ENCODE measurements at regions not wholly inside any gene's neighbourhood (a gene's known extent, or its start where the extent isn't known, plus 50 kb on each side); places are given as distances from the start of the nearest gene placed in this dataset.
A peak's percentile ranks its signal among the peaks of the same experiment; 100 is the strongest.

DNA sequence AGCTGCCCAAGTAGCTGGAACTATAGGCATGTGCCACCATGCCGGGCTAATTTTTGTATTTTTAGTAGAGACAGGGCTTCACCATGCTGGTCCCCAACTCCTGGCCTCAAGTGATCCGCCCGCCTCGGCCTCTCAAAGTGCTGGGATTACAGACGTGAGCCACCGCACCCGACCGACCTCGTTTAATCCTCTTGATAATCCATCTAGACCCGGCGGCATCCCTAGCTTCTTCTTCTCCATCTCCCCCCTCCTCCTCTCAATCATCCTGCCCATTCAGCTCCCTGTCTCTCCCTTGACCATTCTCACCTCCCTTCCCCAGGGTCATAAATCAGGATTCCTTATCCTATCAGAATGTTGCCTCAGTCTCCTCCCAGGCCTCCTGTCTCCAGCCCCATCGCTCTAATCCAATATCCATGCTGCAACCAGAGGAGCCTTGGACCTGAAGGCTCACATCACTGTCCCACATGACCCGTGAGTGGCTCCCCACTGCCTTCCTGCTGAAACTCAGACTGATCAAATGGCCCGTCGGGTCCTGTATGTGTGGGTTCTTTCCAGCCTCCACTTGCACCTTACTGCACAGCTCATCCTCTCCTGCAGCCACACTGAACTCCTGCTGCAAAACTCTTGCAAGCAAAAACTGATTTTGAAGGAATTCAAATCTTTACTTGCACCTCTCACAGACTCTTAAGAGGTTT is 74.1 kb upstream of the CDH5 start:
- Histone ChIP-seq H3K4me1 (peaks cover 0 to 16% (median 8%) of the 10 kb centered on the region in 10 experiments; a peak in 11 of 20 replicates), H3K4me3 (no peak overlapping the region), H3K27me3 (no peaks in the 10 kb centered on the region), H3K4me2 (no peak overlapping the region), H4K20me1 (no peaks in the 10 kb centered on the region), H3K9ac (no peak overlapping the region), H3K27ac (no peak overlapping the region), H3K36me3 (no peaks in the 10 kb centered on the region), H3K9me3 (replicated peaks in 1 of 11) (no peaks in the 10 kb centered on the region)
- no peak for TF ChIP-seq Cebpa-rat (IDR thresholded peaks at IDR 0.05)

DNA sequence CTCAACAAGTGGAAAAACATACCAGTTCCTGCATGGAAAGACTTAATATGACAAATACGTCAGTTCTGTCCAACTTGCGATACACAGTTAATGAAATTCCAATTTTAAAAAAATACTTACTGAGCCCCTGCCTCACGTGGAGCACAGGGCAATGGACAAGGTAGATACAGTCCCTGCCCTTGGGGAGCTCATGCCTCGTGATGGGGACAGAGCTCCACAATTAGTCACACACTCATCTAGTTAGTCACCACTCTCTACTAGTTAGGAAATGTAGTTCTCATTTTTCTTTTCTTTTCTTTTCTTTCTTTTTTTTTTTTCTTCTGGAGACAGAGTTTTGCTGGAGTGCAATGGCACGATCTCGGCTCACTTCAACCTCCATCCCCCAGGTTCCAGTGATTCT is 74.7 kb upstream of the CDH5 start:
- no peak for TF ChIP-seq Cebpa-rat (IDR thresholded peaks at IDR 0.05)
- no peak overlapping the region for H3K9ac ChIP-seq

GRCh38 chr16:66290431-66290830 is 76.1 kb upstream of the CDH5 start:
- Histone ChIP-seq H3K36me3 (no peaks in the 10 kb centered on the region), H3K4me3 (no peak overlapping the region), H3K4me1 (peaks cover 0 to 16% (median 8%) of the 10 kb centered on the region in 10 experiments; a peak in 11 of 20 replicates), H4K20me1 (no peaks in the 10 kb centered on the region), H3K9me3 (replicated peaks in 1 of 11) (no peaks in the 10 kb centered on the region), H3K4me2 (no peak overlapping the region), H3K9ac (no peak overlapping the region), H3K27me3 (no peaks in the 10 kb centered on the region), H3K27ac (no peak overlapping the region)
- TF ChIP-seq Cebpa-rat (IDR thresholded peaks at IDR 0.05) = no peak

More for the DNA sequence above, 74.7 kb upstream of the CDH5 start:
- Histone ChIP-seq H3K27ac (no peak overlapping the region), H4K20me1 (no peaks in the 10 kb centered on the region), H3K27me3 (no peaks in the 10 kb centered on the region), H3K36me3 (no peaks in the 10 kb centered on the region), H3K9me3 (replicated peaks in 1 of 11) (no peaks in the 10 kb centered on the region), H3K4me1 (peaks cover 0 to 16% (median 8%) of the 10 kb centered on the region in 10 experiments; a peak in 11 of 20 replicates), H3K4me3 (no peak overlapping the region), H3K4me2 (no peak overlapping the region)

- Histone ChIP-seq H3K27ac (no peak overlapping the region), H3K9me3 (replicated peaks in 1 of 11) (no peaks in the 10 kb centered on the region), H3K4me1 (peaks cover 0 to 16% (median 8%) of the 10 kb centered on the region in 10 experiments; a peak in 11 of 20 replicates), H3K36me3 (no peaks in the 10 kb centered on the region), H3K4me2 (peak overlapping the region in 3 of 11 experiments; percentile 9 to 13 (median 11); a peak in 3 of 22 replicates), H3K9ac (no peak overlapping the region), H3K4me3 (no peak overlapping the region), H3K27me3 (no peaks in the 10 kb centered on the region), H4K20me1 (no peaks in the 10 kb centered on the region)
- no peak for TF ChIP-seq Cebpa-rat (IDR thresholded peaks at IDR 0.05)
Observed at GRCh38 chr16:66289986-66290385, 76.5 kb upstream of the CDH5 start.

DNA sequence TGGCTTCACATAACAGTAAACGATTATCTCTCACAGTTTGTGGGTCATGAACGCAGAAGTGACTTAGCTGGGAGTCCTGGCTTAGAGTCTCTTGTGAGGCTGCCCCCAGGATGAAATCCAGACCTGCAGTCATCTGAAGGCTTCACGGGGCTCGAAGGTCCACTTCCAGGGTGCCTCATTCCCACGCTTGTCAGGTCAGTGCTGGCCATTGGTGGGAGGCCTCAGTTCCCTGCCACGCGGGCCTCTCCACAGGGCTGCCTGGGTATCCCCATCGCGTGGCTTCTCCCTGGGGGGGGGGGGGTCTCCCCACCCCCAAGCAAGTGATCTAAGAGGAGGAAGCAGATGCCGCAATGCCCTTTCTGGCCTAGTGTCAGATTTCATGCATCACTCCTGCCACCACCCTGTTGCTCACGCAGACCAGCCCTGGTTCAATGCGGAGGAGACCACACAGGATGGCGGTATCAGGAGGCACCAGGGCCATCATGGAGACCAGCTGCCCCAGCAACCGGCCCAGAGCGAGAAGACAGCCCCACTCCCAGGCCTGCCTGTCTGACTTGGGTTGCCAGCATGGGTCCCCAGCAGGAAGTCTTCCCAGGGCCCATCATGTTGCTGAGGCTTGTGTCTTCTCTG is 77.3 kb upstream of the CDH5 start:
- H3K4me1 ChIP-seq = peaks cover 0 to 16% (median 8%) of the 10 kb centered on the region in 10 experiments; a peak in 11 of 20 replicates
- TF ChIP-seq Cebpa-rat (IDR thresholded peaks at IDR 0.05) = no peak
- no peak overlapping the region for H3K9ac ChIP-seq
- no peak overlapping the region for H3K4me3 ChIP-seq
- no peaks in the 10 kb centered on the region for H3K9me3 ChIP-seq (replicated peaks in 1 of 11)
- no peaks in the 10 kb centered on the region for H3K27me3 ChIP-seq
- no peaks in the 10 kb centered on the region for H4K20me1 ChIP-seq
- H3K36me3 ChIP-seq = no peaks in the 10 kb centered on the region
- H3K4me2 ChIP-seq = peak overlapping the region in 3 of 11 experiments; percentile 9 to 13 (median 11); a peak in 2 of 22 replicates
- H3K27ac ChIP-seq = peak overlapping the region in 2 of 11 experiments; percentile 5 to 40; a peak in 3 of 22 replicates

- Histone ChIP-seq H4K20me1 (no peaks in the 10 kb centered on the region), H3K4me1 (peaks cover 0 to 11% (median 5%) of the 10 kb centered on the region in 10 experiments; a peak in 6 of 20 replicates), H3K9ac (no peak overlapping the region), H3K27me3 (no peaks in the 10 kb centered on the region), H3K4me3 (no peak overlapping the region), H3K36me3 (no peaks in the 10 kb centered on the region), H3K9me3 (replicated peaks in 1 of 11) (no peaks in the 10 kb centered on the region), H3K27ac (no peak overlapping the region), H3K4me2 (no peak overlapping the region)
- TF ChIP-seq Cebpa-rat (IDR thresholded peaks at IDR 0.05) = no peak
Observed at GRCh38 chr16:66287926-66288325, 78.6 kb upstream of the CDH5 start.

GRCh38 chr16:66287416-66287815 is 79.1 kb upstream of the CDH5 start:
- no peaks in the 10 kb centered on the region for H3K27me3 ChIP-seq

DNA sequence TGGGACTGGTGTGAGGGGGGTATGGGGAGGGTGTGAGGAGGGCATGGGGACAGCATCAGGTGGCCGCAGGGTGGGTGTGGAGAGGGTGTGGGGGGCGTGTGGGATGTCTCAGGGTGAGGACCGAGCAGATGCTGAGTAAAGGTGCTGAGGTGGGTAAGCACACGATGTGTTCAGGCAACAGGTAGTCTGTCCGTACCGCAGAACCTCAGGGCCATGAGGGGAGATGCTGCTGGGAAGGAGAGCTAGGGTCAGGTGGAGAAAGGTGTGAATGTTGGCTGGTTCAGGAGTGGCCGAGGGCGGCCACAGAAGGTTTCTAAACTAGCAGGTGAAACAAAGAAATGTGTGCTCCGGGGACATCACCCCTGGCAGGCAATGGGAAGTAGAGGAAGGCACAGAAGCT is 80.0 kb upstream of the CDH5 start:
- no peak for TF ChIP-seq Cebpa-rat (IDR thresholded peaks at IDR 0.05)
- no peak overlapping the region for H3K27ac ChIP-seq
- no peak overlapping the region for H3K4me3 ChIP-seq
- no peak overlapping the region for H3K9ac ChIP-seq
- no peaks in the 10 kb centered on the region for H3K27me3 ChIP-seq
- H3K9me3 ChIP-seq (replicated peaks in 1 of 11) = no peaks in the 10 kb centered on the region
- H4K20me1 ChIP-seq = no peaks in the 10 kb centered on the region
- H3K4me1 ChIP-seq = peaks cover 0 to 11% (median 5%) of the 10 kb centered on the region in 10 experiments; a peak in 6 of 20 replicates
- no peak overlapping the region for H3K4me2 ChIP-seq
- H3K36me3 ChIP-seq = no peaks in the 10 kb centered on the region

More at GRCh38 chr16:66287416-66287815, 79.1 kb upstream of the CDH5 start:
- H3K9ac ChIP-seq = no peak overlapping the region
- no peak overlapping the region for H3K27ac ChIP-seq
- H3K36me3 ChIP-seq = no peaks in the 10 kb centered on the region
- no peaks in the 10 kb centered on the region for H4K20me1 ChIP-seq
- TF ChIP-seq Cebpa-rat (IDR thresholded peaks at IDR 0.05) = no peak
- H3K9me3 ChIP-seq (replicated peaks in 1 of 11) = no peaks in the 10 kb centered on the region
- H3K4me3 ChIP-seq = no peak overlapping the region
- peaks cover 0 to 11% (median 5%) of the 10 kb centered on the region in 10 experiments; a peak in 6 of 20 replicates for H3K4me1 ChIP-seq
- no peak overlapping the region for H3K4me2 ChIP-seq

- Histone ChIP-seq H3K4me3 (no peak overlapping the region), H3K9ac (no peak overlapping the region), H3K4me2 (no peak overlapping the region), H4K20me1 (no peaks in the 10 kb centered on the region), H3K27ac (no peak overlapping the region), H3K27me3 (no peaks in the 10 kb centered on the region), H3K4me1 (peaks cover 6 to 17% (median 15%) of the 10 kb centered on the region in 10 experiments; a peak in 19 of 20 replicates), H3K36me3 (no peaks in the 10 kb centered on the region), H3K9me3 (replicated peaks in 1 of 11) (peaks cover 41 to 56% (median 53%) of the 10 kb centered on the region in 11 experiments)
- no peak for TF ChIP-seq Cebpa-rat (IDR thresholded peaks at IDR 0.05)
Observed at GRCh38 chr16:66278604-66279262, 87.8 kb upstream of the CDH5 start.

Data from BLaER1 treated with 17β-estradiol and CSF1 and Interleukin-3, amounts not matched to agents 10 nM and 100 nM (cell line).